ENCODE measurements at regions not wholly inside any gene's neighbourhood (a gene's known extent, or its start where the extent isn't known, plus 50 kb on each side); places are given as distances from the start of the nearest gene placed in this dataset.
"Not testable (repeated sequence)": the region's sequence is repeated elsewhere in the genome, so short reads cannot be mapped to it uniquely, and the experiment has no call there.

DNA sequence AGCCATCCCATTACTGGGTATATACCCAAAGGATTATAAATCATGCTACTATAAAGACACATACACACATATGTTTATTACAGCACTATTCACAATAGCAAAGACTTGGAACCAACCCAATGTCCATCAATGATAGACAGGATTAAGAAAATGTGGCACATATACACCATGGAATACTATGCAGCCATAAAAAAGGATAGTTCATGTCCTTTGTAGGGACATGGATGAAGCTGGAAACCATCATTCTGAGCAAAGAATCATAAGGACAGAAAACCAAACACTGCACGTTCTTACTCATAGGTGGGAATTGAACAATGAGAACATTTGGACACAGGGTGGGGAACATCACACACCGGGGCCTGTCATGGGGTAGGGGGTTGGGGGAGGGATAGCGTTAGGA is 60.3 kb upstream of the NMU start:
- not testable (repeated sequence) for H3K4me3 ChIP-seq (ENCODE audit: low read depth, low read length); DNase-seq (ENCODE audit: low read depth)

DNA sequence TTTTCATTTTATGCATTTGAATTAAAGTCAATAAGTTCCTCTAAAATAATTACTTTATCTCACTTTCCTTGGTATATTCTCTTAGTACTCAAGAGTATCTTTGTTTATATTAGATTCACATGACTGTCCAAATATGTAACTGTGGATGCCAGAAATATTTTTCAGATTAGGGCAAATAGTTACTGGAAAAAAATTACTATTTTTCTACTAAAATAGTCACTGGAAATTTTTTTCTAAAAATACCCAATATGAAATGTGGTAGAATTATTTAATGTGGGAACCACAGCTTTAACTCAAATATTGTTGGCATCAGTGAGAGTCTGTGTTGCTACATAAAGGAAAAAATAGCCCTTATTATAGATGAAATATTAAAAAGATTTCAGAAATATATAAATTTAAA is 70.4 kb upstream of the NMU start:
- TF ChIP-seq CTCF (IDR thresholded peaks at IDR 0.05; ENCODE audit: insufficient read depth, low read depth, low read length, missing control alignments) = no peak
- H3K4me3 ChIP-seq (ENCODE audit: low read depth, low read length) = no peak overlapping the region
- DNase-seq (ENCODE audit: low read depth) = no peak

- no peak overlapping the region for H3K4me3 ChIP-seq (ENCODE audit: low read depth, low read length)
- no peak for DNase-seq (ENCODE audit: low read depth)
- no peak for TF ChIP-seq CTCF (IDR thresholded peaks at IDR 0.05; ENCODE audit: insufficient read depth, low read depth, low read length, missing control alignments)
Observed at GRCh38 chr4:55707507-55707906, 71.4 kb upstream of the NMU start.

DNA sequence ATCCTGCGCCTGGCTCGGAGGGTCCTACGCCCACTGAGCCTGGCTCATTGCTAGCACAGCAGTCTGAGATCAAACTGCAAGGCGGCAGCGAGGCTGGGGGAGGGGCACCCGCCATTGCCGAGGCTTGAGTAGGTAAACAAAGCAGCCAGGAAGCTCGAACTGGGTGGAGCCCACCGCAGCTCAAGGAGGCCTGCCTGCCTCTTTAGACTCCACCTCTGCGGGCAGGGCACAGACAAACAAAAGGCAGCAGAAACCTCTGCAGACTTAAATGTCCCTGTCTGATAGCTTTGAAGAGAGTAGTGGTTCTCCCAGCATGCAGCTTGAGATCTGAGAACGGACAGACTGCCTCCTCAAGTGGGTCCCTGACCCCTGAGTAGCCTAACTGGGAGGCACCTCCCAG is 71.9 kb upstream of the NMU start:
- DNase-seq (ENCODE audit: low read depth); H3K4me3 ChIP-seq (ENCODE audit: low read depth, low read length): not testable (repeated sequence)

- H3K4me3 ChIP-seq (ENCODE audit: low read depth, low read length); DNase-seq (ENCODE audit: low read depth): not testable (repeated sequence)
Observed at GRCh38 chr4:55712835-55713234, 76.7 kb upstream of the NMU start.

DNA sequence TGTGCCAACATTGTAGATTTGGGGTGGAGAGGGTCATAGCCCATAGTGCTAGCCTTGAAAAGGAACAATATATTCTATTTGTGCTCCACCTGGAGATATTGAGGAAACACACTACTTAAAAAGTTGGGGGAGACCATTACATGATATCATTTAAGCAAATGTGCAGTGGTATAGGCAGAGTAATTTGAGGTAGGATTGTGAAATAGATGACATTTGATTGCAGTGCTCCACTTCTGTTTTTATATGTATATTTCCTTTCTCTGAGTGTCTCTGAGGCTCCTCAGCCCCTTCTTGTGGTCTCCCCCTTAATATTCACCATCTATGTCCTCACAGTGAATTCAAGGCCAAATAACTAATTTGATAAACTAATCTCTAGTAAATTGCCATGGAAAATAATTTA is 85.6 kb upstream of the NMU start:
- TF ChIP-seq CTCF (IDR thresholded peaks at IDR 0.05; ENCODE audit: insufficient read depth, low read depth, low read length, missing control alignments) = no peak
- H3K4me3 ChIP-seq (ENCODE audit: low read depth, low read length) = no peak overlapping the region
- no peak for DNase-seq (ENCODE audit: low read depth)

DNA sequence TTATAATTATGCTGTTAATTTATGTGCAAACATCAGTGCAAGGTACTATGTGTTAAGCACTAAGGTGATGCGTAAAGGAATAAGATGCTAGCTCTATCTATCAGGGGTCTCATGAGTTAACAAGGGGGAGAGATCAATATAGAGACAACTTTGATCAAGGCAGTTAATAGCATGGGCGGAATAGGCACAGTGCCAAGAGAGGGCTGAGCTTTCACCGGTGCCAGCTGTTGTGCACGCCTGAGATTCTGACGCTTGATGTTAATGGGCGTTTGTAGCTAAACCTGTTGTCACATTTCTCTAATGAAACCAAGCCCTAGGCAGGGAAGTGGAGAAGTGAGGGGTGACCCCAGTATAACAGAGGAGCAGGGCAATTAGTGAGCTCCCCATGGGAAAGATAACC is 86.0 kb upstream of the NMU start:
- no peak for TF ChIP-seq CTCF (IDR thresholded peaks at IDR 0.05; ENCODE audit: insufficient read depth, low read depth, low read length, missing control alignments)
- DNase-seq (ENCODE audit: low read depth) = no peak
- no peak overlapping the region for H3K4me3 ChIP-seq (ENCODE audit: low read depth, low read length)

DNA sequence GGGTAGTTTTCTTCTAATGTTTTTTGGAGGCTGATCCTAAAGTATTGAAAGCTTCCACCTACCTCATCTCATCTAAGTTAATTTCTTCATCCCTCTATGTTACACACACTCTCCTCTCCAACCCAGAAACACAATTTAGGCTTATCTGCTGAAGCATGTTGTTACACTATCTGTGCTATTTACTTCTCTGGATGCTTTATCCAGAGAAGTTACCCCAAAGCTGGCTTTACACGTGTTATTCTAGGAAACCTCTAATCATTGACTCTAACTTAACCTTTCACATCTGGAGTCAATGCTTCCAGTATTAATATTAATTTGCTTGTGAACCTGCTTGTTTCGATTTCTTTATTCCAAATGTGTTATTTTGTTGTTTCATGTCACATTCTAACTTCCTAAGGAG is 87.3 kb upstream of the NMU start:
- no peak for DNase-seq (ENCODE audit: low read depth)
- H3K4me3 ChIP-seq (ENCODE audit: low read depth, low read length) = no peak overlapping the region
- no peak for TF ChIP-seq CTCF (IDR thresholded peaks at IDR 0.05; ENCODE audit: insufficient read depth, low read depth, low read length, missing control alignments)

GRCh38 chr4:55725057-55725456 is 89.0 kb upstream of the NMU start:
- H3K4me3 ChIP-seq (ENCODE audit: low read depth, low read length) = no peak overlapping the region
- TF ChIP-seq CTCF (IDR thresholded peaks at IDR 0.05; ENCODE audit: insufficient read depth, low read depth, low read length, missing control alignments) = no peak
- DNase-seq (ENCODE audit: low read depth) = peak; percentile 5
